Uterus (tissue), 2 donors: ENCODE measurements at regions not wholly inside any gene's neighbourhood (a gene's known extent, or its start where the extent isn't known, plus 50 kb on each side); places are given as distances from the start of the nearest gene placed in this dataset.

Experiments used
- CTCF ChIP-seq, 4 experiments: fragments of 200-600 bp in 2 of 4; fragments of 450-650 bp in 2 of 4; sonication (generic) in 2 of 4; IDR thresholded peaks; one replicate each; pipeline ENCODE4 v1.5.1; 2016 to 2019; ENCODE audit warnings: antibody characterized with exemption in 4 of 4, mild to moderate bottlenecking in 2 of 4, moderate library complexity in 1 of 4
- POLR2A ChIP-seq, 2 donors: fragments of 450-650 bp; IDR thresholded peaks; one replicate each; pipeline ENCODE4 v1.6.1; 2016; ENCODE audit warnings: antibody characterized with exemption in 2 of 2, mild to moderate bottlenecking in 1 of 2, moderate library complexity in 1 of 2

DNA sequence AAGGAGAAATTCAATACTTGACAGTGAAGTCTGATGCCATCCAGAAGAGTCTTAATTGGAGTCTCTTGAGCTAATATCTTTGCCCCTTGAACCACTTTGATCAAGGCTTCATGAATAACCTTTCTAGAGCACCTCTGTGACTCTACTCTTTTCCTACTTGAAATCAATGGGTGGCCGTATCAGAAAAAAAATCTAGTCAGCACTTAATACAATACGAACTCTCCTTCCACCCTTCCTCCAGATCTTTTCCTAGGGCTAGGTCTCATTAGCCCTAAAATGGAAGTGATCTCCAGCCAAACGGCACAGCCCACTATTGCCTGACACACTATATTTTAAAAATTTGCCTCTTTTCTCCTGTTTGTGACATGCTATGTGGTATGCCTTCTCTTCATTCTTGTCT is 129.6 kb upstream of the TLL1 start:
- TF ChIP-seq CTCF (IDR thresholded peaks at IDR 0.05) (no peak), POLR2A (IDR thresholded peaks at IDR 0.05) (no peak)
